NT2/D1 (cell line): ENCODE measurements at regions not wholly inside any gene's neighbourhood (a gene's known extent, or its start where the extent isn't known, plus 50 kb on each side); places are given as distances from the start of the nearest gene placed in this dataset.

ENCODE experiments used
- SUZ12 ChIP-seq: IDR thresholded peaks from 2 replicates; pipeline ENCODE4 v1.6.1; 2011; ENCODE audit not compliant: insufficient read length, insufficient read depth; ENCODE audit errors: extremely low read depth
- ZNF274 ChIP-seq: IDR thresholded peaks from 2 replicates; pipeline ENCODE4 v1.6.1; 2011; ENCODE audit warnings: mild to moderate bottlenecking, low read depth, low read length

DNA sequence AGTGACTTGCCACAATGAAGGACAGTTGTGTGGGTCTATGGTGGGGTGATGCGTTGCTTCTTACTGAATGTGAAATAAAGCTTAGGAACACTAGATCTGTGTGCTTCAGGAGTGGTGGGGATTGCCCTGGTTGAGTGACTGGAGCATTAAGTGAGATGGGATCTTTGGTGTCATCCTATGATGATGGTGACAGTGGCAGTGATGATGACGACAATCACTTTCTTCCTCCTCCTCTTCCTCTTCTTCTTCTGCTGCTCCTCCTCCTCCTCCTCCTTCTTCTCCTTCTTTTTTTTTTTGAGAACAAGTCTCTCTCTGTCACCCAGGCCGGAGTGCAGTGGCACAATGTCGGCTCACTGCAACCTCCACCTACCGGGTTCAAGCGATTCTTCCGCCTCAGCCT lies 396.8 kb downstream of the SEC14L1 start:
- no peak for TF ChIP-seq ZNF274
- TF ChIP-seq SUZ12, result no peak
